NCI-H2029 treated with DMSO at 0.1 percent for 48 hours (cell line): ENCODE measurements at regions not wholly inside any gene's neighbourhood (a gene's known extent, or its start where the extent isn't known, plus 50 kb on each side); places are given as distances from the start of the nearest gene placed in this dataset.
"Not testable (repeated sequence)": the region's sequence is repeated elsewhere in the genome, so short reads cannot be mapped to it uniquely, and the experiment has no call there.

Experiments used
- DNase-seq: peaks from one replicate; lab custom pipeline; 2025; lab: John Stamatoyannopoulos, UW

DNA sequence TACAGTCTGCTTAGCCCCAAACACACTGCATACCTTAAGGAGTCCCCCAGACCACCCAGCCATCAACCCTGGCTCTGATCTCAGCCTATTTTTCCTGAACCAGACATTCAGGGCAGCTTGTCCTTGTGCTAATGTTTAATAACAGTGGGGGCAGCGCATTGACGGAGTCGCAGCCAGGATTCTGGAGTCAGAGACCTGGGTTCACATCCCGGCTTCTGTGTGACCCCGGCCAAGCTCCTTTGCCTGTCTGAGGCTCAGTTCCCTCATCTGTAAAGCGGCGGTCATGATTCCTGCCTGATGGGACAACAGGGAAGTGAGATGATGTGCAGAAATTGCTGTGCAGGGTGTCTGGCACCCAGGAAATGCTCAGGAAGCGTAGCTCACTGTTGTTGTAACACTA, 63.1 kb downstream of the MATN1 start:
- no peak for DNase-seq

DNA sequence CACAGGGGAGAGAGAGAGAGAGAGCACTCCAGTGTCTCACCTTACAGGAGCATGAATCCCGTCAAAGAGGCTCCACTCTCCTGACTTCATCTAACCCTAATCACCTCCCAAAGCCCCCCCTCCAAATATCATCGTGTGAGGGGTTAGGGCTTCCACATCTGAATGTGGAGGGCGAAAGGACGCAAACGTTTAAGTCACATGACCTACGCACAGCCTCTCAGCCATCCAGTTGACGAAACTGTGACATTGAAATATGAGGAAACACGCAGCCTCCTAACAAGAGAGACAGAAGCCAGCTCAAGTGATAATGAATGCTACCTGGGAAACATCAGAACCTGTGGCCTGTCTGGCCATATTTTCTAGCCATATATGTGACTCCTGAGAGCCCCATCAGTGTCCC, 63.7 kb downstream of the MATN1 start:
- no peak for DNase-seq

DNA sequence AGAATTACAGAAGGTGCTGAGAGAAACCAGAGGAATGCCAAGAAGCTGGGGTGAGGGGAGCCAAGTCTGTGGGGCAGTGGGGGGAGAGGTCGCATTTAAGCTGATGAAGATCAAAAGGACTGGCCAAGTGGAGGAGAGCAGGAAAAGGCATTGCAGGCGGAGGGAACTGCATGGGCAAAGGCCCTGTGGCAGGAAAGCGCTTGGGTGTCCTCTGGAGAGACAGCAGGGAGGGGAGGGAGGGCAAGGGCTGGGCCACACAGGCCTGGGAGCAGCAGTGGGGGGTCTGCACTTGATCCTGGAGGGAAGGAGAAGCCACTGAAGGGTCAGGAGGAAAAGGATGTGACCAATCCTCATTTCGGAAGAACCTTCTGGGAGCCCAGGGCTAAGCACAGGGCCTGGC, 65.0 kb downstream of the MATN1 start:
- not testable (repeated sequence) for DNase-seq

DNA sequence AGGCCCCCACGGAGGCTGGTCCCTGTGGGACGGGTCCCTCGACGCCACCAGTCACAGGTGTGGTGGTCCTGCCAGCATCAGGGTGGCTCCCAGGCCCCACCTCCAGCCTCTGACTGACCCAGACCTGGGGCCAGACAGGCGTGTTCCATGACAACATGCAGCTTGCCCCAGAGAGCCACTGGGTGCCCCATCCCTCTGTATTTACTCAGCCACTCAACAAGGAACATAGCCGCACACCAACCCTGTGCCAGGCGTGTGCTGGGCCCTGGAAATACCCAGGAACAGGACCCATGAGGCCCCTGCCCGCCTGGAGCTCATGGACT, 65.4 kb downstream of the MATN1 start:
- DNase-seq = no peak

DNA sequence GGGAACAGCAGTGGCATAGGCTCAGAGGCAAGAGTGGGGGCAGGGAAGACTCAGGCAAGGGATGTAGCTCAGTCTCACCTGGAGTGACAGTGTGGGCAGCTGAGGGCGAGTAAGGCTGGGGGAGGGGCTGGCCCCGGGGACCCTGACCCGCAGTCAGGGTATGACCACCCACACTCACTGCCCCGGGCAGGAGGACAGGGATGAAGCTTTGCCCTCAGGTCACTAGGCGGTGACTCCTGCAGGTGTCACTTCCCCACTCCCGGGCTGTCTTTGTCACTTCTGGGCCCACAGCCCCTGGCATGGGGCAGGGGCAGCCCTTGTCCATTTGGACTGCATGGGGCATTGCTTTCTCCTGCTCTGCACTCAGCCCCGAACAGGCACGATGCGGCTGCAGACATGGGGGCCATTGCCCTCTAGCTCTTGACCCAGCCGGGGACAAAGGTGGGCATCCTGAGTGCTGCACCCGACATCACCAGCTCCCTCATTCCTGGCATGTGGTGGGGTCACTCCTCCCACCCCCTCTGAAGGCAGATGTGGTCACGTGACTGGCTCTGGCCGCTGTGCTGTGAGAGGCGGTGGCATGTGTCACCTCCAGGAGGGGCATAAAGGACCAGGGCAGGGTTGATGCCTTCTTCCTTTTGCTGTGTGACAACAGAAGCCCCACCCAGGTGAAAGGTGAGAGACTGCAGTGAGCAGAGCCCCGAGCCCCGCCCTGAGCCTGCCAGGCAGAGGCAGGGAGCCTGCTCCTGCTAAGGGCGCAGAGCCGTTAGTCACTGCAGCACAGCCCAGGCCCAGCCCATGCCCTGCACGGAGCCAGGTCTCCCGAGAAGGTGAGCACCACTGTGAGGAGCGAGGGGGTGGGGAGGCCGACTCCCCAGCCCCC, 66.0 kb downstream of the MATN1 start:
- no peak for DNase-seq

DNA sequence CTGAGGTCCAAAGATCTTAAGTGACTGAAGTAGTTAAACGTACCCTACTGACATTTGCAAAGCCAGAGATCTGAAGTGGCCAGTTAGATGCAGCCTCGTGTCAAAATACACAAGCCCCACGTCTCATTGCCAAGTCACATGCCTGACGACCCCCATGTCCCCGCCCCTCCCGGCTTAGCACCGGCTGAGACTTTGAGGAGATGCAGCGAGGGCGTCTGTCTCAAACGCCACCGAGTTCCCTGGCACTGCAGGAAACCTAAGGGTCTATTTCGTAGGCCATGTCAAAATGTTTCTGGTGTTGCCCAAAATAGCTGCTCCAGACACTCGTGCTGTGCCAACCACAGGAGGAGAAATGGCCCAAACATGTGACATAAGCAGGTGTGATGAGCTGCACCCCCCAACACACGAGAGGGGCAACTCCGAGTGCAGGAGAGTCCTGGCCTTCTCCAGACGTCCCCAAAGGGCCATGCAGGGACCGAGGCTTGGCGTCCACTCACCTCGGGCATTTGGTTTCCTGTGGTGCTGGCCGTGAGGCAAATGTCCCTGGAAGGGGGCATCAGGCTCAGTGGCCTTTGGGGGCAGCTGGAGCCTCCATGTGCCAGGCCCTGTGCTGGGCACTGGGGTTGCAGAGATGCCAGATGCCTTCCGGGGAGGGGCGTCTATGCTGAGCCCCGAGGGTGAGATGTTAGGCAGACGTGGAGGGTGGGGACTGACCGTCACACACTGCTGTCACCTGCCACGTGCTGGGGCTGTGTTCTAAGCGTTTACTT, 67.0 kb downstream of the MATN1 start:
- no peak for DNase-seq

DNA sequence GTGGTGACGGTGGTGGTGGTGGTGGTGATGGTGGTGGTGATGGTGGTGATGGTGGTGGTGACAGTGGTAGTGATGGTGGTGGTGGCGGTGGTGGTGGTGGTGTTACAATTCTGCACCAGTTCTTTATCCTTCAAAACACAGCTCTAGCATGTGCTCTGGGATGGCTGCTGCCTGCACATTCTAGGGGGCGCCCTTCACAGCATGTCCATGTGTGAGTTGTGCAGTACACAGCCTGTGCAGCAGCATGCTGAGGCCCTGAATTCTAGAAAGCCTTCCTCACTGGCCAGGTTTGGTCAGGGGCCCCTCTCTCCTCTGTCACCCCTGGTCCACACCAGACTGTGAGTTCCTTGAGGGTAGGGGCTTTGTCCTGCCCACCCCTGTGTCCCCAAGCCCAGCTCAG, 67.7 kb downstream of the MATN1 start:
- DNase-seq = no peak

DNA sequence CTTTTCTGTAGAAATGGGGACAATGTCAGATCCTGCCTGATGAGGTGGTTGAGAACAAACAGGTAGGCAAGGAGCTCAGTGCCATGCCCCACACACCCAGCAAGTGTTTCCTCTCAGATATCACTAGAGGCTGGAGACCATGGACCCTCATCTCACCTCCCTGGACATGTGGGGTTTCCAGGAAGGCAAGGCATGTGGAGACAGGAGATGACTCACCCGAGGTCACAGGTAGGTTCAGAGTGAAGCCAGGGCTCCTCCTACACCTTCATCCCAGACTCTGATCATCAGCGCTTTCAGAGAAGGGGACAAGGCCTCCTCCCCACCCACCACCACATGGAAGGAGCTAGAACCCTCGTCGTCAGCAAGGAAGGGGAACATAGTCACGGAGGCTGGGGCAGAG, 69.2 kb downstream of the MATN1 start:
- no peak for DNase-seq

DNA sequence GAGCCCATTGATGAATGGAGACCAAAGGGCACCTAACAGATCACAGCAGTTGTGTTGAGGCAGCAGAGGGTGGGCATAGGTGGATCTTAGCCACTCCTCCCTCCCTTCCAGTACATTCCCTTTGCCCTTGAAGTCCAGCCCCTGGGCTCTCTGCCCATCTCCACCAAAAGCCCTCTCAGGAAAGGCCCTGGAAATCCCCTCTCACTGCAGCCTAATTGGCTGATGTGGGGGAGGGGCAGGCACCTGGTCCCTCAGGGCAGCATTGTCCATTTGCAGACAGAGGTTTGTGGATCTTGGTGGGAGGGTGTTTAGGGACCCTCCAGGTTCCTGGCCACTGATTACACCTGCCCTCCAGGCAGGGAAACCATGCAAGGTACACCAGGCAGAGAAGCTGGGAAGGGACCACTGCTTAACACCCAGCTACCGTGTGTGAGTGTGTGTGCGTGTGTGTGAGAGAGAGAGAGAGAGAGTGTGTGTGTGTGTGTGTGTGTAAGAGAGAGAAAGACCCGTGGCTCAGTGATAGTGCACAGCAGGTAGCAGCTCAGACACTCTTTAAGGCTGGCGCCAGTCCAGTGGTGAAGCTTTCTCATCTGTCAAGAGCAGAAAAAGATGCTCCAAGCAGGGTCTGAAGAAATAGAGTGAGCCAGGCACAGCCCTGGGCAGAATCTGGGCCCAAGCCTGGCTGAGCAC, 71.1 kb downstream of the MATN1 start:
- peak; percentile 7 for DNase-seq

DNA sequence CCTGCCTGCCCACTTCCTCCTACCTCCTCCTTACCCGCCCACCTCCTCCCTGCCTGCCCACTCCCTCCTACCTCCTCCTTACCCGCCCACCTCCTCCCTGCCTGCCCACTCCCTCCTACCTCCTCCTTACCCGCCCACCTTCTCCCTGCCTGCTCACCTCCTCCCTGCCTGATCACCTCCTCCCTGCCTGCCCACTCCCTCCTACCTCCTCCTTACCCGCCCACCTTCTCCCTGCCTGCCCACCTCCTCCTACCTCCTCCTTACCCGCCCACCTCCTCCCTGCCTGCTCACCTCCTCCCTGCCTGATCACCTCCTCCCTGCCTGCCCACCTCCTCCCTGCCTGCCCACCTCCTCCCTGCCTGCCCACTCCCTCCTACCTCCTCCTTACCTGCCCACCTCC, 72.0 kb downstream of the MATN1 start:
- DNase-seq = not testable (repeated sequence)

DNA sequence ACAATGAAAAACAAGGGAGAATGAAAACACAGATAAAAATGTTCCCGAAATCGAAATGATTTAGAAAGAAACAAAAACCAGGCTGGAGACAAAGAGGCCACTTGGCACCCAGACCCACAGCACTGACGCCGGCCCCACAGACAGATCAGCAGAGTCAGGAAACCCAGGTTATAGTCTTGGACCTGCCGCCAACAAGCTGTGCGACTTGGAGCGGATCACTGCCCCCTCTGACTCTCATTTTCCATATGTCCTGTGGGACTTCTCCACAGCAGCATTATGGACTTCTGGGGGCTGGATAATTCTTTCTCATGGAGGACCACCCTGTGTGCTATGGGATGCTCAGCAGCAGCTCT, 72.4 kb downstream of the MATN1 start:
- no peak for DNase-seq

DNA sequence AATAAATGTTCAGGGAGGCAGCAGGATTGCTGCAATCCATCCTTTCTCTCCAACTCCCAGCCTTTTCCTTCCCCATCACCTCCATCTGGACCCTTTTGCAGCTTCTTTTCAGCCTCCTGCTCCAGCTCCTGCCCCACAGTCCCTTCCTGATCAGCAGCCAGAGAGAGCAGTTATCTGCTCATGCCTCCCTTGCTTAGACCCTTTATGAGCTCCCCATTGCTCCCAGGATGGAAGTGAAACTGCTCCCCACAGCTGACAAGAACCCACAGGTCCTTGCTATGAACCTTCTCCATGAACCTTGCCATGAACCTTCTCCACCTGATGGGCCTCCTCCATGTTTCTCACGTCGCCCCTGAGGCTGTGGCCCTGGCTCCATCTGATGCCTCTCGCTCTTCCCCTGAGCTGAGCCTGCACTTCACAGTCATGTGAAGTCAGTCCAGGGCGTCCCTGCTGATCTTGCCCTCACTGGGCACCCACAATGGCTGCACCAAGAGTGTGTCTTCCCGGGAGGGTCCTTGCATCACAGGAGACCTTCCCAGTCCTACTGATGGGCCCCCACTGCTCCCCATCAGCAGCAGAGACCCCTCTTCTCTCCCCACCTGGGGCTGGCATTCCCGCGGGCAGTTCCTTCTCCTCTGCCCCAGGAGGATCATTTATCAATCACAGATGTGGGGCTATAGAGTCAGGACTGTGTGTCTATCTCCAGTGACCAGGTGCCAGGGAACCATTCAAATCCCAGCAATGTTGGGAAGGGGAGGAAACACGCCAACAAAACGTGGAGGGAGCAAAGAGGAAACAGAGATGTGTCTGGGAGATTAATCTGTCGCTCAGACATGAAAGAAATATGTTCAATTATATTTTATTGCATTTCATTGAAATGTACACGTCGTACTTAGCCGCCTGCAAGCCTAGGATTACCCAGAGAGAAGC, 73.1 kb downstream of the MATN1 start:
- no peak for DNase-seq

DNA sequence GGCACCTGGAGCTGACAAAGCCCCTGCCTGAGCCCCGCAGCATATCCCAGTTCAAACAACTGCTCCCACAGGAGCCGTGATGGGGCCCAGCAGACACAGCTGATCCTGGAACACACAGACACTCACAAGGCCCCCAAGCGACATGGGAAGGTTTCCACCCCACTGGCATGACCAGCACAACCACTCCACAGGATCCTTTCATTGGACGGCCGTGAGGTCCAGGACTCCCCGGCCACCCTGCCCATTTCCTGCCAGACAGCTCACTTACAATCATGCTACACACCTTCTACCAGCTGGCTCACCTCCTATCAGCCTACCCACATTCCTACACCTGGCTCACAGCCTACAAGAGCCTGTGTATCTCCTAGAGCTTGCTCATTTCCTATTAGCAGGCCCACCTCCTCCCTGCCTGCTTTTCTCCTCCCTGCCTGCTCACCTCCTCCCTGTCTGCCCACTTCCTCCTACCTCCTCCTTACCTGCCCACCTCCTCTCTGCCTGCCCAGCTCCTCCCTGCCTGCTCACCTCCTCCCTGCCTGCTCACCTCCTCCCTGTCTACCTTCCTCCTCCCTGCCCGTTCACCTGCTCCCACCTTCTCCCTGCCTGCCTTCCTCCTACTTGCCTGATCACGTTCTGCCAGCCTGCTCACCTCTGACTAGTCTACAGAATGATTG, 73.9 kb downstream of the MATN1 start:
- DNase-seq = peak; percentile 40

DNA sequence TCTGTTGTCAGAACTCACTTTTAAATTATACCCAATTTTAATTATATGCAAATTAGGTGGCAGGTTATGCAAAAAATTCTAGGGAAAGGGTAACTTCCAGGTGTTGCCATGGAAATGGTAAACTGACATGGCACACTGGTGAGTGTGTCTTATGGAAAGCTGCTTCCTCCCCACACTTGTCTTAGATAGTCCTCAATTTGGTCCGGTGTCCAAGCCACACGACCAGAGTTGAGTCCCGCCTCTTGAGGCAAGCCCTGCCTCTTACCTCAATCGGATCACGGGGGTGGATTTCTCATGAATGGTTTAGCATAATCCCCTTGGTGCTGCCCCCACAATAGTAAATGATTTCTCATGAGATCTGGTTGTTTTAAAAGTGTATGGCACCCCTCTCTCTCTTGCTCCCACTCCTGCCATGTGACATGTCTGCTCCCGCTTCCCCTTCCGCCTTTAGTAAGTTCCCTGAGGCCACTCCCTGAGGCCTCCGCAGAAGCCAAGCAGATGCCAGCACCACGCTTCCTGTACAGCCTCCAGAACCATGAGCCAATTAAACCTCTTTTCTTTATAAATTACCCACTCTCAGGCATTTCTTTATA, 74.9 kb downstream of the MATN1 start:
- no peak for DNase-seq

DNA sequence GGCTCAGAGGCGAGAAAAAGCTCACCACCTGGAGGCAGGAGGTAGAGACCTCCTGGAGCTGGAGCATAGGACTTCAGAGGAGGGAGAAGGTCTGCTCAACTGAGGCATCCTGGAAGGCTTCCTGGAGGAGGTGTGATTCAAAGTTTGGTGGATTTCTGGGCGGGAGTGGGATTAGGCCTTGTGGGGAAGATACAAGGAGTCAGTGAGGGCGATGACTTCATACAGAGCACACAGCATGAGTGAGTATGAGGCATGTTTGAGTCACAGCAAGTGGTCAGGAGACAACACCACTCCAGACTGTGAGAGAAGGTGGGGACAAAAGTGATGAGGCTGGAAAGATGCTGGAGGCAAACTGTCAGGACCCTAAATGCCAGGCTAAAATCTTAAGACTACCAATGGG, 77.6 kb downstream of the MATN1 start:
- no peak for DNase-seq

DNA sequence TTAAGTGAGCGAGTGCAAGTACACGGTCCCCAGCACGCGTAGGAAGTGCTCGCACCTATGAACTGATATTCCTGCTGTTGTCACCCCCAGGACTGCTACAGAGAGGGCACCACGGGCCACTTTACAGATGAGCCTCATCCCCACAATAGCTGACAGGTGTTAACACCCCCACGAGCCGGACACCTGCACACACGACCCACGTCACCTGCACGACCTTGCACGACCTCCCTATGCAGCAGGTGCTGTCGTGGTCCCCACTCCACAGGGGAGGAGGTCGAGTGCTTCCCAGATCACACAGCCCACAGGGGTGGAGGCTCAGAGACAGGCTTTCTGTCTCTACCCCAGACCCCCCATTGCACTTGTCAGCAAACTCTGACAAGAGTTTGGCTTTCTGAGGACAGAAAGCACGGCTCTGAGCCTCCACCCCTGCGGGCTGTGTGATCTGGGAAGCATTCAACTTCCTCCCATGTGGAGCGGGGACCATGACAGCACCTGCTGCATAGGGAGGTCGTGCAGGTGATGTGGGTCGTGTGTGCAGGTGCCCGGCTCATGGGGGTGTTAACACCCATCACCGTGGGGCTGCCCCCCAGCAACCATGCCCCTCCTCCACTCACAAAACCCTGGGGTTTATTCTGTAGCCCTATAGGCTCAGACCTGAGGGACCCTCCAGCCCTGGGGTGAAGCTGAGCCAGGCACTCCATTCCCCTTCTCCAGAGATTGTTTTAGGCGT, 80.8 kb downstream of the MATN1 start:
- DNase-seq = no peak

DNA sequence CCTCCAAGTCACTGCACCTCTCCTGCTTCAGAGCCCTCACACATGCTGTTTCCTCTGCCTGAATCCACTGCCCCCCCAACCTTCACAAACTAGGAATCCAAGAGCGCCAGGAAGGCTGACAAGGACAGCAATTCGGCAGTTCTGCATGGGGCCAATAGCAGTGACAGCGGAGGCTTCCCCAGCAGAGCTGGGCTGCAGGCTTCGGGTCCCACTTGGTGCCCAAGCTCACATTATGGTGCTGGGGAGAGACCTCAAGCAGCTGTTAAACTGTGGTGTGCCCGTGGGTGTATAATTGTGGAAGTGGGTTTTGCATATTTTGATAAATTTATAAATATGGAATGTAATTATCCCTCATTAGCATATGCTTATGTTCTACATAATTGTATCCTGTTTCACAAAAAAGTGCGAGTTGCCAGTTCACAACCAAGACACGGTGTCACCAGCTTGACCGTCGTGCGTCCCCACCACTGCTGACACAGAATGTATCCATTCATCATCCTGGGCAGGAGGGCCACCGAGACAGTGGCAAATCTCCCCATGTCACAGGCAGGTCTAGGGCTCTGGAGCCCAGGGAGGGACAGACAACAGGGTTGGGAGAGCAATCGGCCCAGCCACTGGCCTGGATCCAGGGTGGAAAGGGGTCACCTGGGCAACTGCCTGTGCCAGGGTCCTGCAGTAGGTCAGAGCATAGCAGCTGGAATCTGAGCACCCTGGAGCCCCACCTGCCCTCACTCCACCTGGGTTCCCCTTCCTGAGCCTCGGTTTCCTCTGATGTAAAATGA, 81.6 kb downstream of the MATN1 start:
- no peak for DNase-seq

DNA sequence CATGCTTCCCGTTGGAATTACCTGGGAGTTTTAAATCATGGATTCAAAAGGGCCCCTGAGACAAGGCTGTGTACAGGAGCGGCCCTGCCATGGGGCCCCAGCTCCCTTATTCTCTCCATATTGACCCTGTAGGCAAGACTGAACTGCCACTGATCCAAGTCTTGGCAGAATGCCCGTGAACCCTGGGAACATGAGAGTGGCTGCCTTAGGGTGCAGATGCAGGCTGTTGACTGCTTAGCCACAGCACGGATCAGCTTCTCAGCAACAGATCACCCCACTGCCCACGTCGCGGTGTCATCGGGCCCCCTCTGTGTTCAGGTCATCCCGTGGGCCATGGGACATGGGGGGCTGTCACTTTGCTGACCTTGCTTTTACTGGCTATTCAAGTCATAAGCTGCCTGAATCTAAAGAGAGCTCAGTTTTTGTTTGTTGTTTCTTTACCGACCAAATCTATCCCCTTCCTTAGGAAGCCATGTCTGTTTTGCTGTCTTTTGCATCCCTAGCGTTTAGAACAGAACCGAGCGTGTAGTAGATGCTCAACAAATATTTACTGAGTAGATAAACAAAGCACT, 83.4 kb downstream of the MATN1 start:
- no peak for DNase-seq

DNA sequence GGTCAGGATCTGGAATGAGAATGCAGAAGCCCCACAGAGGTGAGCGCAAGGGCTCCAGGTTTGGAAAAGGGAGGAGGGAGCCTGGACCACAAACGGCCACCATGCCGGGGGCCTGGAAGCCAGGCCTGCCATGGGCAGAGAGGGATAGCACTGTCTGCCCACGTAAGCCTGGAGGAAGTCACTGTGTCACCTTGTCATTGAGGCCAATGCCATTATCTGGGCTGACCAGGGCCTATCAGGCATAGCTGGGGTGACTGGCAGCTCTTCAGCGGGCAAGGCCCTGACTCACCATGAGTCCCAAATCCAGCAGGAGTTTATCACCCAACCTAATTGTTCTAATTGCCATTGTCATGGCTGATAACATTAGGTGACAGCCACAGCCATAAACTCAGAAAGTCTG, 84.6 kb downstream of the MATN1 start:
- DNase-seq = no peak
